GM18498 (cell line): ENCODE measurements at regions not wholly inside any gene's neighbourhood (a gene's known extent, or its start where the extent isn't known, plus 50 kb on each side); places are given as distances from the start of the nearest gene placed in this dataset.
"Not testable (repeated sequence)": the region's sequence is repeated elsewhere in the genome, so short reads cannot be mapped to it uniquely, and the experiment has no call there.

Experiments used
- ATAC-seq: cut with Tn5 transposase; IDR thresholded peaks from one replicate; pipeline ENCODE4 v1.9.1; 2021; ENCODE audit warnings: mild to moderate bottlenecking, moderate library complexity; ENCODE audit not compliant: unreplicated experiment

GRCh38 chr1:14332158-14332557 lies 266.3 kb upstream of the KAZN start:
- ATAC-seq, result no peak

GRCh38 chr1:14334336-14335176 lies 263.9 kb upstream of the KAZN start:
- no peak for ATAC-seq

GRCh38 chr1:14338509-14338908 lies 260.0 kb upstream of the KAZN start:
- no peak for ATAC-seq

GRCh38 chr1:14339288-14339687 lies 259.2 kb upstream of the KAZN start:
- ATAC-seq, result no peak

GRCh38 chr1:14340002-14340785 lies 258.3 kb upstream of the KAZN start:
- ATAC-seq, result no peak

GRCh38 chr1:14341147-14341546 lies 257.3 kb upstream of the KAZN start:
- ATAC-seq, result no peak

GRCh38 chr1:14345946-14346550 lies 252.4 kb upstream of the KAZN start:
- ATAC-seq, result no peak

- no peak for ATAC-seq
These were observed 251.3 kb upstream of the KAZN start for GRCh38 chr1:14347186-14347585.

GRCh38 chr1:14347776-14348175 lies 250.7 kb upstream of the KAZN start:
- no peak for ATAC-seq

- ATAC-seq, result no peak
These were observed 248.3 kb upstream of the KAZN start for GRCh38 chr1:14350197-14350596.

- ATAC-seq, result no peak
These were observed 245.6 kb upstream of the KAZN start for GRCh38 chr1:14352897-14353296.

GRCh38 chr1:14361005-14361404 lies 237.5 kb upstream of the KAZN start:
- ATAC-seq, result not testable (repeated sequence)

GRCh38 chr1:14362331-14362730 lies 236.2 kb upstream of the KAZN start:
- ATAC-seq, result no peak

GRCh38 chr1:14363036-14363590 lies 235.4 kb upstream of the KAZN start:
- no peak for ATAC-seq

GRCh38 chr1:14363707-14364413 lies 234.6 kb upstream of the KAZN start:
- no peak for ATAC-seq

- no peak for ATAC-seq
These were observed 233.0 kb upstream of the KAZN start for GRCh38 chr1:14365301-14365988.

- ATAC-seq, result no peak
These were observed 232.1 kb upstream of the KAZN start for GRCh38 chr1:14366091-14367018.

GRCh38 chr1:14367451-14367850 lies 231.0 kb upstream of the KAZN start:
- no peak for ATAC-seq
